HEK293T (cell line): ENCODE measurements at regions not wholly inside any gene's neighbourhood (a gene's known extent, or its start where the extent isn't known, plus 50 kb on each side); places are given as distances from the start of the nearest gene placed in this dataset.

ENCODE experiments used
- CTCF ChIA-PET: fragments of 350-600 bp; formaldehyde crosslinking; extraction: SDS; loops from one replicate; lab custom pipeline; 2021; ENCODE audit warnings: antibody characterized with exemption, inconsistent platforms; lab: Yijun Ruan, JAX
- POLR2A ChIA-PET: fragments of 350-600 bp; formaldehyde crosslinking; extraction: SDS; loops from one replicate; lab custom pipeline; 2020; ENCODE audit warnings: antibody characterized with exemption, inconsistent platforms; lab: Yijun Ruan, JAX
- DNase-seq: peaks from one replicate; pipeline ENCODE4 v3.0.0; 2012; ENCODE audit warnings: mixed read lengths; ENCODE audit errors: extremely low spot score
- ARNT ChIP-seq: fragments of 450-650 bp; IDR thresholded peaks from 2 replicates; pipeline ENCODE4 v1.6.1; 2017; ENCODE audit warnings: mild to moderate bottlenecking
- BHLHE40 ChIP-seq: fragments of 450-650 bp; IDR thresholded peaks from 2 replicates; pipeline ENCODE4 v1.6.1; 2016; ENCODE audit warnings: mild to moderate bottlenecking, moderate library complexity, borderline replicate concordance
- CTBP1 ChIP-seq: fragments of 450-650 bp; IDR thresholded peaks from 2 replicates; pipeline ENCODE4 v1.6.1; 2016; ENCODE audit warnings: borderline replicate concordance
- ELF4 ChIP-seq: fragments of 450-650 bp; IDR thresholded peaks from 2 replicates; pipeline ENCODE4 v1.6.1; 2017; ENCODE audit warnings: antibody characterized with exemption
- FOXA1 ChIP-seq: fragments of 450-650 bp; IDR thresholded peaks from 2 replicates; pipeline ENCODE4 v1.6.1; 2016; ENCODE audit warnings: mild to moderate bottlenecking
- FOXK2 ChIP-seq: fragments of 450-650 bp; IDR thresholded peaks from 2 replicates; pipeline ENCODE4 v1.6.1; 2016; ENCODE audit warnings: mild to moderate bottlenecking
- FOXM1 ChIP-seq: fragments of 450-650 bp; IDR thresholded peaks from 2 replicates; pipeline ENCODE4 v1.6.1; 2017; ENCODE audit warnings: mild to moderate bottlenecking, borderline replicate concordance
- HDGF ChIP-seq: fragments of 450-650 bp; IDR thresholded peaks from 2 replicates; pipeline ENCODE4 v1.6.1; 2017; ENCODE audit warnings: antibody characterized with exemption, borderline replicate concordance
- L3MBTL2 ChIP-seq: fragments of 450-650 bp; conservative IDR thresholded peaks from 2 replicates; pipeline ENCODE4 v1.6.1; 2016; ENCODE audit warnings: mild to moderate bottlenecking
- LEF1 ChIP-seq: fragments of 450-650 bp; IDR thresholded peaks from 2 replicates; pipeline ENCODE4 v1.6.1; 2017; ENCODE audit warnings: mild to moderate bottlenecking, borderline replicate concordance
- NFRKB ChIP-seq: fragments of 450-650 bp; IDR thresholded peaks from 2 replicates; pipeline ENCODE4 v1.6.1; 2016; ENCODE audit warnings: mild to moderate bottlenecking, moderate library complexity
- PKNOX1 ChIP-seq: fragments of 450-650 bp; IDR thresholded peaks from 2 replicates; pipeline ENCODE4 v1.6.1; 2016
- SP1 ChIP-seq: fragments of 450-650 bp; IDR thresholded peaks from 2 replicates; pipeline ENCODE4 v1.6.1; 2017
- SUZ12 ChIP-seq: fragments of 450-650 bp; IDR thresholded peaks from 2 replicates; pipeline ENCODE4 v1.6.1; 2016; ENCODE audit warnings: mild to moderate bottlenecking
- TARDBP ChIP-seq: fragments of 450-650 bp; IDR thresholded peaks from 2 replicates; pipeline ENCODE4 v1.6.1; 2016
- ZNF384 ChIP-seq: fragments of 450-650 bp; IDR thresholded peaks from 2 replicates; pipeline ENCODE4 v1.6.1; 2016

- ChIA-PET POLR2A (no interaction called here), CTCF (no interaction called here)
- TF ChIP-seq TARDBP = no peak
- TF ChIP-seq HDGF = no peak
- TF ChIP-seq SUZ12 = no peak
- no peak for TF ChIP-seq FOXK2
- TF ChIP-seq NFRKB = no peak
- no peak for TF ChIP-seq PKNOX1
- no peak for TF ChIP-seq L3MBTL2
- TF ChIP-seq ZNF384 = no peak
- TF ChIP-seq LEF1 = no peak
- no peak for TF ChIP-seq CTBP1
- TF ChIP-seq FOXA1 = no peak
- TF ChIP-seq FOXM1 = no peak
- no peak for TF ChIP-seq ELF4
- TF ChIP-seq BHLHE40 = no peak
- TF ChIP-seq ARNT = no peak
- TF ChIP-seq SP1 = no peak
- DNase-seq = no peak
Measured at GRCh38 chr3:139283301-139283700, 60.5 kb upstream of the MRPS22 start.

GRCh38 chr3:139284221-139284620 lies 59.6 kb upstream of the MRPS22 start:
- POLR2A ChIA-PET = no interaction called here
- DNase-seq = no peak
- CTCF ChIA-PET = no interaction called here
- TF ChIP-seq SP1 = no peak
- no peak for TF ChIP-seq PKNOX1

GRCh38 chr3:139285691-139286090 lies 58.1 kb upstream of the MRPS22 start:
- POLR2A ChIA-PET = no interaction called here
- no peak for DNase-seq
- CTCF ChIA-PET = no interaction called here
- no peak for TF ChIP-seq FOXA1
- no peak for TF ChIP-seq FOXK2
- TF ChIP-seq ZNF384 = no peak
- no peak for TF ChIP-seq LEF1

GRCh38 chr3:139286241-139286640 lies 57.6 kb upstream of the MRPS22 start:
- TF ChIP-seq PKNOX1 (no peak), CTBP1 (no peak), LEF1 (no peak), FOXA1 (no peak), HDGF (no peak), ZNF384 (no peak)
- CTCF ChIA-PET = no interaction called here
- DNase-seq = no peak
- POLR2A ChIA-PET = no interaction called here

GRCh38 chr3:139286825-139287224 lies 57.0 kb upstream of the MRPS22 start:
- ChIA-PET POLR2A (no interaction called here), CTCF (interaction anchor here (0.7 kb wide), 1 partner anchor 296 kb away, joined by 3 read pairs; no protein-coding TSS in a partner anchor)
- DNase-seq = no peak
- TF ChIP-seq L3MBTL2 = no peak
- TF ChIP-seq ARNT = no peak
- no peak for TF ChIP-seq ELF4

GRCh38 chr3:139287557-139287956 lies 56.3 kb upstream of the MRPS22 start:
- POLR2A ChIA-PET = no interaction called here
- DNase-seq = no peak
- CTCF ChIA-PET = no interaction called here
- no peak for TF ChIP-seq BHLHE40
- no peak for TF ChIP-seq ARNT
- TF ChIP-seq ZNF384 = no peak
- no peak for TF ChIP-seq FOXA1
- TF ChIP-seq TARDBP = no peak
- no peak for TF ChIP-seq FOXK2
- no peak for TF ChIP-seq SUZ12
- TF ChIP-seq PKNOX1 = no peak
- TF ChIP-seq ELF4 = no peak
- TF ChIP-seq CTBP1 = no peak
- TF ChIP-seq LEF1 = no peak
- no peak for TF ChIP-seq FOXM1

GRCh38 chr3:139288266-139288821 lies 55.5 kb upstream of the MRPS22 start:
- no peak for DNase-seq
- TF ChIP-seq SP1 (no peak), SUZ12 (no peak), FOXK2 (no peak), PKNOX1 (no peak), NFRKB (no peak), BHLHE40 (no peak), ARNT (no peak), LEF1 (no peak)
- CTCF ChIA-PET = no interaction called here
- POLR2A ChIA-PET = no interaction called here
